ENCODE measurements at regions not wholly inside any gene's neighbourhood (a gene's known extent, or its start where the extent isn't known, plus 50 kb on each side); places are given as distances from the start of the nearest gene placed in this dataset.

GRCh38 chr7:47128700-47129099 is 453.2 kb downstream of the TNS3 start:
- Histone ChIP-seq H3K9ac (ENCODE audit: low read depth, low read length, poor library complexity, severe bottlenecking) (no peak overlapping the region), H3K79me2 (ENCODE audit: insufficient read depth, low read length) (no peaks in the 10 kb centered on the region), H3K4me3 (ENCODE audit: low read length, poor library complexity, severe bottlenecking) (no peak overlapping the region), H2AFZ (ENCODE audit: low read length) (no peak overlapping the region), H3K9me3 (ENCODE audit: insufficient read depth, low read depth, low read length) (no peaks in the 10 kb centered on the region), H3K4me1 (ENCODE audit: insufficient read depth, low read length, poor library complexity, severe bottlenecking) (no peaks in the 10 kb centered on the region), H4K20me1 (ENCODE audit: insufficient read depth, low read length, poor library complexity, severe bottlenecking) (no peaks in the 10 kb centered on the region), H3K9me2 (replicated peaks; ENCODE audit: low read depth, low read length) (no peaks in the 10 kb centered on the region), H3K27me3 (ENCODE audit: insufficient read depth, low read length, poor library complexity, severe bottlenecking) (no peaks in the 10 kb centered on the region), H3K4me2 (ENCODE audit: low read depth, low read length, poor library complexity, severe bottlenecking) (no peak overlapping the region), H3F3A (ENCODE audit: low read depth) (no peaks in the 10 kb centered on the region), H3K36me3 (ENCODE audit: insufficient read depth, low read length) (no peaks in the 10 kb centered on the region)
- TF ChIP-seq CTCF (conservative IDR thresholded peaks at IDR 0.05; ENCODE audit: low read length) (no peak), EZH2phosphoT487 (IDR thresholded peaks at IDR 0.05; ENCODE audit: borderline replicate concordance) (no peak)

- Histone ChIP-seq H3K27me3 (ENCODE audit: insufficient read depth, low read length, poor library complexity, severe bottlenecking) (no peaks in the 10 kb centered on the region), H4K20me1 (ENCODE audit: insufficient read depth, low read length, poor library complexity, severe bottlenecking) (no peaks in the 10 kb centered on the region), H3K4me3 (ENCODE audit: low read length, poor library complexity, severe bottlenecking) (no peak overlapping the region), H3K4me2 (ENCODE audit: low read depth, low read length, poor library complexity, severe bottlenecking) (no peak overlapping the region), H3K9me3 (ENCODE audit: insufficient read depth, low read depth, low read length) (no peaks in the 10 kb centered on the region), H2AFZ (ENCODE audit: low read length) (no peak overlapping the region), H3K9me2 (replicated peaks; ENCODE audit: low read depth, low read length) (no peaks in the 10 kb centered on the region), H3K9ac (ENCODE audit: low read depth, low read length, poor library complexity, severe bottlenecking) (no peak overlapping the region), H3K36me3 (ENCODE audit: insufficient read depth, low read length) (no peaks in the 10 kb centered on the region), H3K4me1 (ENCODE audit: insufficient read depth, low read length, poor library complexity, severe bottlenecking) (no peaks in the 10 kb centered on the region), H3F3A (ENCODE audit: low read depth) (no peaks in the 10 kb centered on the region), H3K79me2 (ENCODE audit: insufficient read depth, low read length) (no peaks in the 10 kb centered on the region)
- TF ChIP-seq CTCF (conservative IDR thresholded peaks at IDR 0.05; ENCODE audit: low read length), result no peak
Observed at GRCh38 chr7:47125529-47125928, 456.4 kb downstream of the TNS3 start.

- no peak for TF ChIP-seq EZH2phosphoT487 (IDR thresholded peaks at IDR 0.05; ENCODE audit: borderline replicate concordance)
- no peak for TF ChIP-seq CTCF (conservative IDR thresholded peaks at IDR 0.05; ENCODE audit: low read length)
Observed at GRCh38 chr7:47119261-47119865, 462.5 kb downstream of the TNS3 start.

More at GRCh38 chr7:47119261-47119865, 462.5 kb downstream of the TNS3 start:
- H3K4me1 ChIP-seq (ENCODE audit: insufficient read depth, low read length, poor library complexity, severe bottlenecking), result no peaks in the 10 kb centered on the region
- no peaks in the 10 kb centered on the region for H3F3A ChIP-seq (ENCODE audit: low read depth)
- H3K9ac ChIP-seq (ENCODE audit: low read depth, low read length, poor library complexity, severe bottlenecking), result no peak overlapping the region
- no peaks in the 10 kb centered on the region for H3K9me2 ChIP-seq (replicated peaks; ENCODE audit: low read depth, low read length)
- H3K79me2 ChIP-seq (ENCODE audit: insufficient read depth, low read length), result no peaks in the 10 kb centered on the region
- H3K27me3 ChIP-seq (ENCODE audit: insufficient read depth, low read length, poor library complexity, severe bottlenecking), result no peaks in the 10 kb centered on the region
- no peaks in the 10 kb centered on the region for H4K20me1 ChIP-seq (ENCODE audit: insufficient read depth, low read length, poor library complexity, severe bottlenecking)
- H3K4me2 ChIP-seq (ENCODE audit: low read depth, low read length, poor library complexity, severe bottlenecking), result no peak overlapping the region
- H2AFZ ChIP-seq (ENCODE audit: low read length), result no peak overlapping the region
- H3K36me3 ChIP-seq (ENCODE audit: insufficient read depth, low read length), result no peaks in the 10 kb centered on the region
- no peaks in the 10 kb centered on the region for H3K9me3 ChIP-seq (ENCODE audit: insufficient read depth, low read depth, low read length)
- H3K4me3 ChIP-seq (ENCODE audit: low read length, poor library complexity, severe bottlenecking), result no peak overlapping the region
